ENCODE measurements at regions not wholly inside any gene's neighbourhood (a gene's known extent, or its start where the extent isn't known, plus 50 kb on each side); places are given as distances from the start of the nearest gene placed in this dataset.

- H3K27ac ChIP-seq, result no peak overlapping the region
- no peak for TF ChIP-seq CTCF (conservative IDR thresholded peaks at IDR 0.05)
- no peak for TF ChIP-seq ZFX (IDR thresholded peaks at IDR 0.05)
Measured at GRCh38 chrX:100120956-100121355, 289.1 kb downstream of the PCDH19 start.

- TF ChIP-seq CTCF (conservative IDR thresholded peaks at IDR 0.05), result peak; percentile 29
- no peak for TF ChIP-seq ZFX (IDR thresholded peaks at IDR 0.05)
- no peak overlapping the region for H3K27ac ChIP-seq
Measured at GRCh38 chrX:100098660-100099375, 311.3 kb downstream of the PCDH19 start.

- no peak overlapping the region for H3K27ac ChIP-seq
- TF ChIP-seq ZFX (IDR thresholded peaks at IDR 0.05) (no peak), CTCF (conservative IDR thresholded peaks at IDR 0.05) (no peak)
Measured at GRCh38 chrX:100090931-100091330, 319.1 kb downstream of the PCDH19 start.

GRCh38 chrX:100089724-100090123, 320.3 kb downstream of the PCDH19 start:
- TF ChIP-seq ZFX (IDR thresholded peaks at IDR 0.05) (no peak), CTCF (conservative IDR thresholded peaks at IDR 0.05) (no peak)
- no peak overlapping the region for H3K27ac ChIP-seq

- TF ChIP-seq ZFX (IDR thresholded peaks at IDR 0.05) (no peak), CTCF (conservative IDR thresholded peaks at IDR 0.05) (no peak)
- no peak overlapping the region for H3K27ac ChIP-seq
Measured at GRCh38 chrX:100085846-100086245, 324.2 kb downstream of the PCDH19 start.

GRCh38 chrX:100083211-100083610, 326.9 kb downstream of the PCDH19 start:
- TF ChIP-seq CTCF (conservative IDR thresholded peaks at IDR 0.05), result no peak
- no peak for TF ChIP-seq ZFX (IDR thresholded peaks at IDR 0.05)
- H3K27ac ChIP-seq, result no peak overlapping the region

- TF ChIP-seq CTCF (conservative IDR thresholded peaks at IDR 0.05) (no peak), ZFX (IDR thresholded peaks at IDR 0.05) (no peak)
- H3K27ac ChIP-seq, result no peak overlapping the region
Measured at GRCh38 chrX:100081503-100081902, 328.6 kb downstream of the PCDH19 start.
